ENCODE measurements at regions not wholly inside any gene's neighbourhood (a gene's known extent, or its start where the extent isn't known, plus 50 kb on each side); places are given as distances from the start of the nearest gene placed in this dataset.

- Histone ChIP-seq H3K4me2 (ENCODE audit: insufficient read depth, low read length, poor library complexity, severe bottlenecking) (no peak overlapping the region), H3K79me1 (ENCODE audit: low read depth, low read length) (no peaks in the 10 kb centered on the region), H3K18ac (ENCODE audit: low read length) (no peak overlapping the region), H3K27ac (replicated peaks; ENCODE audit: low read length) (no peak overlapping the region), H3K9ac (ENCODE audit: low read depth, low read length, poor library complexity) (no peak overlapping the region), H3K14ac (ENCODE audit: low read length) (no peak overlapping the region), H2BK5ac (ENCODE audit: low read length) (no peak overlapping the region), H2BK15ac (ENCODE audit: low read length) (no peak overlapping the region), H2BK12ac (ENCODE audit: low read length) (no peak overlapping the region), H3K27me3 (ENCODE audit: control insufficient read depth in 3 of 3, insufficient read depth in 3 of 3, low read depth in 1 of 3, low read length in 3 of 3) (no peaks in the 10 kb centered on the region), H3K4me1 (ENCODE audit: control insufficient read depth in 2 of 2, insufficient read depth in 1 of 2, low read depth in 1 of 2, low read length in 2 of 2) (no peaks in the 10 kb centered on the region), H3K23ac (ENCODE audit: low read depth, low read length, poor library complexity) (no peak overlapping the region), H3K36me3 (replicated peaks in 1 of 2; ENCODE audit: control insufficient read depth in 2 of 2, insufficient read depth in 2 of 2, low read length in 2 of 2) (no peaks in the 10 kb centered on the region), H2AFZ (ENCODE audit: low read length) (no peak overlapping the region), H3K4me3 (ENCODE audit: low read length in 2 of 2) (no peak overlapping the region), H4K91ac (ENCODE audit: low read depth, low read length, poor library complexity) (no peak overlapping the region), H3K4ac (ENCODE audit: low read length) (no peak overlapping the region), H4K8ac (ENCODE audit: low read depth, low read length) (no peak overlapping the region), H2AK5ac (ENCODE audit: low read depth, low read length) (no peak overlapping the region), H2BK120ac (ENCODE audit: low read depth, low read length) (no peak overlapping the region), H3K9me3 (replicated peaks in 1 of 2; ENCODE audit: control insufficient read depth in 2 of 2, insufficient read depth in 1 of 2, low read depth in 1 of 2, low read length in 2 of 2) (no peaks in the 10 kb centered on the region)
- WGBS, 2 donors (ENCODE audit: extremely low coverage in 2 of 2, insufficient read length in 2 of 2, insufficient replicate concordance in 1 of 2) = no CpG with 5 or more reads among the region's 4 CpGs
- no peak for DNase-seq (ENCODE audit: low spot score)
These were observed 136.8 kb downstream of the QRSL1 start for GRCh38 chr6:106766201-106766600.

GRCh38 chr6:106765496-106765895 is 136.1 kb downstream of the QRSL1 start:
- no peak overlapping the region for H2BK120ac ChIP-seq (ENCODE audit: low read depth, low read length)
- no peaks in the 10 kb centered on the region for H3K27me3 ChIP-seq (ENCODE audit: control insufficient read depth in 3 of 3, insufficient read depth in 3 of 3, low read depth in 1 of 3, low read length in 3 of 3)
- no peak overlapping the region for H3K4me3 ChIP-seq (ENCODE audit: low read length in 2 of 2)
- H2AFZ ChIP-seq (ENCODE audit: low read length) = no peak overlapping the region
- H2BK12ac ChIP-seq (ENCODE audit: low read length) = no peak overlapping the region
- no peaks in the 10 kb centered on the region for H3K9me3 ChIP-seq (replicated peaks in 1 of 2; ENCODE audit: control insufficient read depth in 2 of 2, insufficient read depth in 1 of 2, low read depth in 1 of 2, low read length in 2 of 2)
- H3K4me2 ChIP-seq (ENCODE audit: insufficient read depth, low read length, poor library complexity, severe bottlenecking) = no peak overlapping the region
- no peak overlapping the region for H3K9ac ChIP-seq (ENCODE audit: low read depth, low read length, poor library complexity)
- H2AK5ac ChIP-seq (ENCODE audit: low read depth, low read length) = no peak overlapping the region
- no peak overlapping the region for H2BK5ac ChIP-seq (ENCODE audit: low read length)
- no peak overlapping the region for H2BK15ac ChIP-seq (ENCODE audit: low read length)
- no peak overlapping the region for H4K8ac ChIP-seq (ENCODE audit: low read depth, low read length)
- no peak overlapping the region for H3K18ac ChIP-seq (ENCODE audit: low read length)
- H3K14ac ChIP-seq (ENCODE audit: low read length) = no peak overlapping the region
- no peaks in the 10 kb centered on the region for H3K79me1 ChIP-seq (ENCODE audit: low read depth, low read length)
- no CpG with 5 or more reads among the region's 2 CpGs for WGBS, 2 donors (ENCODE audit: extremely low coverage in 2 of 2, insufficient read length in 2 of 2, insufficient replicate concordance in 1 of 2)
- H3K36me3 ChIP-seq (replicated peaks in 1 of 2; ENCODE audit: control insufficient read depth in 2 of 2, insufficient read depth in 2 of 2, low read length in 2 of 2) = no peaks in the 10 kb centered on the region
- no peak overlapping the region for H3K27ac ChIP-seq (replicated peaks; ENCODE audit: low read length)
- no peaks in the 10 kb centered on the region for H3K4me1 ChIP-seq (ENCODE audit: control insufficient read depth in 2 of 2, insufficient read depth in 1 of 2, low read depth in 1 of 2, low read length in 2 of 2)
- DNase-seq (ENCODE audit: low spot score) = no peak
- no peak overlapping the region for H4K91ac ChIP-seq (ENCODE audit: low read depth, low read length, poor library complexity)
- H3K4ac ChIP-seq (ENCODE audit: low read length) = no peak overlapping the region
- H3K23ac ChIP-seq (ENCODE audit: low read depth, low read length, poor library complexity) = no peak overlapping the region

GRCh38 chr6:106764353-106764980 is 135.1 kb downstream of the QRSL1 start:
- no CpG with 5 or more reads among the region's 2 CpGs for WGBS, 2 donors (ENCODE audit: extremely low coverage in 2 of 2, insufficient read length in 2 of 2, insufficient replicate concordance in 1 of 2)
- Histone ChIP-seq H2BK15ac (ENCODE audit: low read length) (no peak overlapping the region), H3K4me2 (ENCODE audit: insufficient read depth, low read length, poor library complexity, severe bottlenecking) (no peak overlapping the region), H3K36me3 (replicated peaks in 1 of 2; ENCODE audit: control insufficient read depth in 2 of 2, insufficient read depth in 2 of 2, low read length in 2 of 2) (no peaks in the 10 kb centered on the region), H2BK5ac (ENCODE audit: low read length) (no peak overlapping the region), H3K4me3 (ENCODE audit: low read length in 2 of 2) (no peak overlapping the region), H3K9me3 (replicated peaks in 1 of 2; ENCODE audit: control insufficient read depth in 2 of 2, insufficient read depth in 1 of 2, low read depth in 1 of 2, low read length in 2 of 2) (no peaks in the 10 kb centered on the region), H3K27ac (replicated peaks; ENCODE audit: low read length) (no peak overlapping the region), H4K8ac (ENCODE audit: low read depth, low read length) (no peak overlapping the region), H3K14ac (ENCODE audit: low read length) (no peak overlapping the region), H4K91ac (ENCODE audit: low read depth, low read length, poor library complexity) (no peak overlapping the region), H2BK12ac (ENCODE audit: low read length) (no peak overlapping the region), H3K79me1 (ENCODE audit: low read depth, low read length) (no peaks in the 10 kb centered on the region), H3K27me3 (ENCODE audit: control insufficient read depth in 3 of 3, insufficient read depth in 3 of 3, low read depth in 1 of 3, low read length in 3 of 3) (no peaks in the 10 kb centered on the region), H3K23ac (ENCODE audit: low read depth, low read length, poor library complexity) (no peak overlapping the region), H2AK5ac (ENCODE audit: low read depth, low read length) (no peak overlapping the region), H3K18ac (ENCODE audit: low read length) (no peak overlapping the region), H2BK120ac (ENCODE audit: low read depth, low read length) (no peak overlapping the region), H2AFZ (ENCODE audit: low read length) (no peak overlapping the region), H3K9ac (ENCODE audit: low read depth, low read length, poor library complexity) (no peak overlapping the region), H3K4ac (ENCODE audit: low read length) (no peak overlapping the region), H3K4me1 (ENCODE audit: control insufficient read depth in 2 of 2, insufficient read depth in 1 of 2, low read depth in 1 of 2, low read length in 2 of 2) (no peaks in the 10 kb centered on the region)
- DNase-seq (ENCODE audit: low spot score) = no peak

GRCh38 chr6:106763361-106763760 is 134.0 kb downstream of the QRSL1 start:
- H2BK12ac ChIP-seq (ENCODE audit: low read length) = no peak overlapping the region
- H3K4me3 ChIP-seq (ENCODE audit: low read length in 2 of 2) = no peak overlapping the region
- DNase-seq (ENCODE audit: low spot score) = no peak
- H3K27ac ChIP-seq (replicated peaks; ENCODE audit: low read length) = no peak overlapping the region
- no peaks in the 10 kb centered on the region for H3K27me3 ChIP-seq (ENCODE audit: control insufficient read depth in 3 of 3, insufficient read depth in 3 of 3, low read depth in 1 of 3, low read length in 3 of 3)
- no peaks in the 10 kb centered on the region for H3K4me1 ChIP-seq (ENCODE audit: control insufficient read depth in 2 of 2, insufficient read depth in 1 of 2, low read depth in 1 of 2, low read length in 2 of 2)
- H3K9ac ChIP-seq (ENCODE audit: low read depth, low read length, poor library complexity) = no peak overlapping the region
- no peak overlapping the region for H4K91ac ChIP-seq (ENCODE audit: low read depth, low read length, poor library complexity)
- no peak overlapping the region for H2AK5ac ChIP-seq (ENCODE audit: low read depth, low read length)
- H2AFZ ChIP-seq (ENCODE audit: low read length) = no peak overlapping the region
- H3K36me3 ChIP-seq (replicated peaks in 1 of 2; ENCODE audit: control insufficient read depth in 2 of 2, insufficient read depth in 2 of 2, low read length in 2 of 2) = no peaks in the 10 kb centered on the region
- no peaks in the 10 kb centered on the region for H3K9me3 ChIP-seq (replicated peaks in 1 of 2; ENCODE audit: control insufficient read depth in 2 of 2, insufficient read depth in 1 of 2, low read depth in 1 of 2, low read length in 2 of 2)
- no peak overlapping the region for H3K4ac ChIP-seq (ENCODE audit: low read length)
- no peak overlapping the region for H3K23ac ChIP-seq (ENCODE audit: low read depth, low read length, poor library complexity)
- H3K18ac ChIP-seq (ENCODE audit: low read length) = no peak overlapping the region
- no peak overlapping the region for H3K14ac ChIP-seq (ENCODE audit: low read length)
- H2BK15ac ChIP-seq (ENCODE audit: low read length) = no peak overlapping the region
- H3K79me1 ChIP-seq (ENCODE audit: low read depth, low read length) = no peaks in the 10 kb centered on the region
- H2BK120ac ChIP-seq (ENCODE audit: low read depth, low read length) = no peak overlapping the region
- no peak overlapping the region for H2BK5ac ChIP-seq (ENCODE audit: low read length)
- no peak overlapping the region for H3K4me2 ChIP-seq (ENCODE audit: insufficient read depth, low read length, poor library complexity, severe bottlenecking)
- H4K8ac ChIP-seq (ENCODE audit: low read depth, low read length) = no peak overlapping the region

All from neuronal stem cell (in vitro differentiated cells).